BE2C (cell line): ENCODE measurements at regions not wholly inside any gene's neighbourhood (a gene's known extent, or its start where the extent isn't known, plus 50 kb on each side); places are given as distances from the start of the nearest gene placed in this dataset.

ENCODE experiments used
- DNase-seq: peaks from one replicate; pipeline ENCODE4 v3.0.0-alpha.2; 2020
- H3K27me3 ChIP-seq: fragments of 250-450 bp; sonication (Bioruptor Pico); 2 replicates; pipeline ENCODE4 v1.5.1; 2020; ENCODE audit warnings: mild to moderate bottlenecking
- H3K36me3 ChIP-seq: fragments of 250-450 bp; sonication (Bioruptor Pico); 2 replicates; pipeline ENCODE4 v1.5.1; 2020; ENCODE audit warnings: mild to moderate bottlenecking
- H3K4me1 ChIP-seq: fragments of 250-450 bp; sonication (Bioruptor Pico); 2 replicates; pipeline ENCODE4 v1.5.1; 2020
- H3K4me3 ChIP-seq: 2 replicates; pipeline ENCODE4 v1.5.1; 2011; ENCODE audit warnings: low read depth, low read length
- H3K9me3 ChIP-seq: fragments of 250-450 bp; sonication (Bioruptor Pico); 2 replicates; pipeline ENCODE4 v1.5.1; 2020
- TF ChIP-seq, protein P1 (sequence below): IDR thresholded peaks from 2 replicates; pipeline ENCODE4 v1.5.1; 2012; ENCODE audit warnings: mild to moderate bottlenecking, low read depth, low read length

GRCh38 chr5:107310181-107310580 lies 360.6 kb downstream of the EFNA5 start:
- H3K4me1 ChIP-seq: peaks cover 8% of the 10 kb centered on the region
- H3K27me3 ChIP-seq: no peaks in the 10 kb centered on the region
- H3K4me3 ChIP-seq: no peak overlapping the region
- no peaks in the 10 kb centered on the region for H3K9me3 ChIP-seq
- H3K36me3 ChIP-seq: no peaks in the 10 kb centered on the region
- no peak for DNase-seq
- TF ChIP-seq, protein P1, sequence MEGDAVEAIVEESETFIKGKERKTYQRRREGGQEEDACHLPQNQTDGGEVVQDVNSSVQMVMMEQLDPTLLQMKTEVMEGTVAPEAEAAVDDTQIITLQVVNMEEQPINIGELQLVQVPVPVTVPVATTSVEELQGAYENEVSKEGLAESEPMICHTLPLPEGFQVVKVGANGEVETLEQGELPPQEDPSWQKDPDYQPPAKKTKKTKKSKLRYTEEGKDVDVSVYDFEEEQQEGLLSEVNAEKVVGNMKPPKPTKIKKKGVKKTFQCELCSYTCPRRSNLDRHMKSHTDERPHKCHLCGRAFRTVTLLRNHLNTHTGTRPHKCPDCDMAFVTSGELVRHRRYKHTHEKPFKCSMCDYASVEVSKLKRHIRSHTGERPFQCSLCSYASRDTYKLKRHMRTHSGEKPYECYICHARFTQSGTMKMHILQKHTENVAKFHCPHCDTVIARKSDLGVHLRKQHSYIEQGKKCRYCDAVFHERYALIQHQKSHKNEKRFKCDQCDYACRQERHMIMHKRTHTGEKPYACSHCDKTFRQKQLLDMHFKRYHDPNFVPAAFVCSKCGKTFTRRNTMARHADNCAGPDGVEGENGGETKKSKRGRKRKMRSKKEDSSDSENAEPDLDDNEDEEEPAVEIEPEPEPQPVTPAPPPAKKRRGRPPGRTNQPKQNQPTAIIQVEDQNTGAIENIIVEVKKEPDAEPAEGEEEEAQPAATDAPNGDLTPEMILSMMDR: no peak

DNA sequence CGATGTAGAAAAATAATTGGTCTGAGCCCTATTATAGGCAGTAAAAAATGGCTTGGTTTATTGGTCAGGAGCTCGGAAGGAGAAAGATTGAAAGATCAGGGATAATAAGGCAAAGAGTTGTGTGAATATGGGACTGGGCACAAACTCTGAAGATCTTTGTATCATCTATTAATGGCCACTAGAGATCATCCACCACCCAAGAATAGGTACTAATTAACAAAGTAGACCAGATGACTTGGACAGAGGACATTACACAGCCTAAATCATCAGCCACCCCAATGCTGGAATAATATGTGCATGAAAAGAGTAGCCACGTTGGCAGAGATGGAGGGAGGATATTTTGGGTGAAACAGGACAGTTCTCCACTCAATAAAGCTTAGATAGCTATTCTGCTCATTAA lies 364.1 kb downstream of the EFNA5 start:
- no peaks in the 10 kb centered on the region for H3K4me1 ChIP-seq
- no peaks in the 10 kb centered on the region for H3K36me3 ChIP-seq
- TF ChIP-seq, protein P1: no peak
- no peaks in the 10 kb centered on the region for H3K27me3 ChIP-seq
- no peak for DNase-seq
- no peak overlapping the region for H3K4me3 ChIP-seq
- H3K9me3 ChIP-seq: no peaks in the 10 kb centered on the region

- Histone ChIP-seq H3K4me1 (no peaks in the 10 kb centered on the region), H3K27me3 (no peaks in the 10 kb centered on the region), H3K36me3 (no peaks in the 10 kb centered on the region), H3K4me3 (no peak overlapping the region), H3K9me3 (no peaks in the 10 kb centered on the region)
- TF ChIP-seq, protein P1: no peak
- DNase-seq: no peak
These were observed 364.7 kb downstream of the EFNA5 start for GRCh38 chr5:107306002-107306401.

DNA sequence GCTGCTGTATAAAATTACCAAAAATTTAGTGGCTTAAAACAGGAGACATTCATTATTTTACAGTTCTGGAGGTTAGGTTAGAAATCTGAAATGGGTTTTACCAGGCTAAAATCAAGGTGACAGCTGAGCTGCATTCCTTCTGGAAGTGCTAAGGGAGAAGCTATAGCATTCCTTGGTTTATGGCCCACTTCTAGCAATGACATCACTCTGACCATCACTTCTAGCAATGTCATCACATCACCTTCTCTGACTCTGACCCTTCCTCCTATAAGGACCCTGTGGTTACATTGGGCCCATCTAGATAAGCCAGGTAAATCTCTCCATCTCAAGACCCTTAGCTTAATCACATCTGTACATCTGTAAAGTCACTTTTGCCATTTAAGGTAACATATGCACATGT lies 366.1 kb downstream of the EFNA5 start:
- Histone ChIP-seq H3K36me3 (no peaks in the 10 kb centered on the region), H3K9me3 (no peaks in the 10 kb centered on the region), H3K4me1 (no peaks in the 10 kb centered on the region), H3K4me3 (no peak overlapping the region), H3K27me3 (no peaks in the 10 kb centered on the region)
- TF ChIP-seq, protein P1: no peak
- DNase-seq: no peak

- Histone ChIP-seq H3K27me3 (no peaks in the 10 kb centered on the region), H3K4me3 (no peak overlapping the region), H3K9me3 (no peaks in the 10 kb centered on the region), H3K4me1 (no peaks in the 10 kb centered on the region), H3K36me3 (no peaks in the 10 kb centered on the region)
- TF ChIP-seq, protein P1: no peak
- no peak for DNase-seq
These were observed 367.4 kb downstream of the EFNA5 start for GRCh38 chr5:107303171-107303968.

GRCh38 chr5:107302441-107302840 lies 368.3 kb downstream of the EFNA5 start:
- Histone ChIP-seq H3K4me1 (no peaks in the 10 kb centered on the region), H3K9me3 (no peaks in the 10 kb centered on the region), H3K36me3 (no peaks in the 10 kb centered on the region), H3K4me3 (no peak overlapping the region), H3K27me3 (no peaks in the 10 kb centered on the region)
- TF ChIP-seq, protein P1: no peak
- DNase-seq: no peak
